ENCODE measurements at regions not wholly inside any gene's neighbourhood (a gene's known extent, or its start where the extent isn't known, plus 50 kb on each side); places are given as distances from the start of the nearest gene placed in this dataset.

DNA sequence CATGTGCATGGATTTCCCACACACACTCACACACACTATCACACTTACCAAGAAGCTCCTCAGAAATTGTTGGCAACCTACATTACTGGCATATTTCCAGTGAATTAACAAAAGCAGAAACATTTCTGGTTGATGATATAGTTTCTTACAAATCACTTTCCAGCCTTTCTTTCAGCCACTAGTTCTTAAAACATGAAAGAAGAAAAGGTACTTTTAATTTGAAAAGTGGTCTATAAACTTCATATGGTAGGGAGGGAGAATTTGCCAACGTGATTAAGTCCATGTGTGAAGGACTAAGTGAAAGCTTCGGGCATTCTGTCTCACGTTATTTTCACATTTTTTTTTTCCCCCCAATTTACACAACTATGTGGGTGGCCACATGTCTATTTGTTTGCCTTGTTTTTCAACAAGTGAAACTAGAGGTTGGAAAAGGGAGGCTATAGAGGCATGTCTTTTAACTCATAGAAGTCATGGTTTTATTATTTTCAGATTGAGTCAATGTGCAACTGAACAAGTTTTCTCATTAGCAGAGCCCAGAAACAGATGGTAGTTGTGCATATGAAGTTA, 832.1 kb upstream of the INTU start:
- 16 to 19% methylated on average over 3 of the region's 3 CpGs for WGBS, 2 donors
- Histone ChIP-seq H3K27ac (ENCODE audit: low read depth in 1 of 2, low read length in 2 of 2) (no peak overlapping the region), H3K9me3 (ENCODE audit: control insufficient read depth, low read length) (no peaks in the 10 kb centered on the region), H3K4me1 (ENCODE audit: control insufficient read depth in 1 of 2, insufficient read depth in 2 of 2, low read length in 2 of 2) (no peaks in the 10 kb centered on the region), H3K27me3 (ENCODE audit: control insufficient read depth in 1 of 2, insufficient read depth in 2 of 2, low read length in 1 of 2) (no peaks in the 10 kb centered on the region), H3K36me3 (ENCODE audit: control insufficient read depth in 1 of 2, insufficient read depth in 2 of 2, low read length in 1 of 2) (no peaks in the 10 kb centered on the region), H3K4me3 (ENCODE audit: low read length in 2 of 2) (no peak overlapping the region)
- DNase-seq (no peak), ATAC-seq (ENCODE audit: low FRiP score) (no peak)
- intact Hi-C loops (cut with DNase I), result no loop called here

- 67 to 87% methylated on average over 1 of the region's 1 CpG for WGBS, 2 donors
- DNase-seq (no peak), ATAC-seq (ENCODE audit: low FRiP score) (no peak)
- Histone ChIP-seq H3K36me3 (ENCODE audit: control insufficient read depth in 1 of 2, insufficient read depth in 2 of 2, low read length in 1 of 2) (no peaks in the 10 kb centered on the region), H3K4me1 (ENCODE audit: control insufficient read depth in 1 of 2, insufficient read depth in 2 of 2, low read length in 2 of 2) (no peaks in the 10 kb centered on the region), H3K27ac (ENCODE audit: low read depth in 1 of 2, low read length in 2 of 2) (no peak overlapping the region), H3K4me3 (ENCODE audit: low read length in 2 of 2) (no peak overlapping the region), H3K27me3 (ENCODE audit: control insufficient read depth in 1 of 2, insufficient read depth in 2 of 2, low read length in 1 of 2) (no peaks in the 10 kb centered on the region), H3K9me3 (ENCODE audit: control insufficient read depth, low read length) (no peaks in the 10 kb centered on the region)
- intact Hi-C loops (cut with DNase I), result no loop called here
Observed at GRCh38 chr4:126807132-126807531, 825.6 kb upstream of the INTU start.

DNA sequence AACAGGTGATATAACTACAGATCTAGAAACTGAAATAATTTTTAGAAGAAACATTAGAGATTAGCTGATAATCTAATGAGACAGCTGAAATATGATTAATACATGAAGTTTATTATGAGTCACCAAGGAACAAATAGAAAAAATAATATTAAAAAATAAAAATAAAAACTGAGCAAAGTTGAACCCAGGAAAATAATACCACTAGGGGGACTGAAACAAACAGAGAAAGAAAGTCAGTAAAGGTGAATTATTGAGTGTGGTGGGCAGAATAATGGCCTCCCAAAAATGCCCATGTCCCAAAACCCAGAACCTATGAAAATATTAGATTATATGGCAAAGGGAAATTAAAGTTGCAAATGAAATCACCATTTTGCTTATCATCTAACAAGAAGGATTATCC, 820.7 kb upstream of the INTU start:
- Histone ChIP-seq H3K4me1 (ENCODE audit: control insufficient read depth in 1 of 2, insufficient read depth in 2 of 2, low read length in 2 of 2) (no peaks in the 10 kb centered on the region), H3K9me3 (ENCODE audit: control insufficient read depth, low read length) (no peaks in the 10 kb centered on the region), H3K27ac (ENCODE audit: low read depth in 1 of 2, low read length in 2 of 2) (no peak overlapping the region), H3K36me3 (ENCODE audit: control insufficient read depth in 1 of 2, insufficient read depth in 2 of 2, low read length in 1 of 2) (no peaks in the 10 kb centered on the region), H3K4me3 (ENCODE audit: low read length in 2 of 2) (no peak overlapping the region), H3K27me3 (ENCODE audit: control insufficient read depth in 1 of 2, insufficient read depth in 2 of 2, low read length in 1 of 2) (no peaks in the 10 kb centered on the region)
- DNase-seq (no peak), ATAC-seq (ENCODE audit: low FRiP score) (no peak)
- intact Hi-C loops (cut with DNase I), result no loop called here

GRCh38 chr4:126820631-126821030, 812.1 kb upstream of the INTU start:
- no peaks in the 10 kb centered on the region for H3K27me3 ChIP-seq (ENCODE audit: control insufficient read depth in 1 of 2, insufficient read depth in 2 of 2, low read length in 1 of 2)
- H3K4me3 ChIP-seq (ENCODE audit: low read length in 2 of 2), result no peak overlapping the region
- H3K4me1 ChIP-seq (ENCODE audit: control insufficient read depth in 1 of 2, insufficient read depth in 2 of 2, low read length in 2 of 2), result no peaks in the 10 kb centered on the region
- no peak overlapping the region for H3K27ac ChIP-seq (ENCODE audit: low read depth in 1 of 2, low read length in 2 of 2)
- no peak for DNase-seq
- no peak for ATAC-seq (ENCODE audit: low FRiP score)
- no peaks in the 10 kb centered on the region for H3K36me3 ChIP-seq (ENCODE audit: control insufficient read depth in 1 of 2, insufficient read depth in 2 of 2, low read length in 1 of 2)
- WGBS, 2 donors, result 85 to 90% methylated on average over 1 of the region's 1 CpG
- intact Hi-C loops (cut with DNase I), result no loop called here
- H3K9me3 ChIP-seq (ENCODE audit: control insufficient read depth, low read length), result no peaks in the 10 kb centered on the region

DNA sequence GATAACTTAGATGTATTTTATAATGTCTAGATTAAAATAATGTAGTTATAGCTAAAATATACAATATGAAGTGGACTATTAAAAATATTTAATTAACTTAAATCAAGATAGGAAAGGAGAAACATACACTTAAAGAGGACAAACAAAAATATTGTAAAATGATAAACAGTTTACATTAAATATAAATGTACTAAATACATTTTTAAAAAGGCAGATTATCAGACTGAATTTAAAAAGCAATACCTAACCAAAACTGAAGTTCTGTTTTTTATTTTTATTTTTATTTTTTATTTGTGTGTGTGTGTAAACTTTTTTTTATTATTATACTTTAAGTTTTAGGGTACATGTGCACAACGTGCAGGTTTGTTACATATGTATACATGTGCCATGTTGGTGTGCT, 811.6 kb upstream of the INTU start:
- intact Hi-C loops (cut with DNase I), result no loop called here
- Histone ChIP-seq H3K4me1 (ENCODE audit: control insufficient read depth in 1 of 2, insufficient read depth in 2 of 2, low read length in 2 of 2) (no peaks in the 10 kb centered on the region), H3K27ac (ENCODE audit: low read depth in 1 of 2, low read length in 2 of 2) (no peak overlapping the region), H3K9me3 (ENCODE audit: control insufficient read depth, low read length) (peaks cover under 1% of the 10 kb centered on the region), H3K36me3 (ENCODE audit: control insufficient read depth in 1 of 2, insufficient read depth in 2 of 2, low read length in 1 of 2) (no peaks in the 10 kb centered on the region), H3K4me3 (ENCODE audit: low read length in 2 of 2) (no peak overlapping the region), H3K27me3 (ENCODE audit: control insufficient read depth in 1 of 2, insufficient read depth in 2 of 2, low read length in 1 of 2) (no peaks in the 10 kb centered on the region)
- 90 to 96% methylated on average over 1 of the region's 1 CpG for WGBS, 2 donors
- ATAC-seq (ENCODE audit: low FRiP score) (no peak), DNase-seq (no peak)

DNA sequence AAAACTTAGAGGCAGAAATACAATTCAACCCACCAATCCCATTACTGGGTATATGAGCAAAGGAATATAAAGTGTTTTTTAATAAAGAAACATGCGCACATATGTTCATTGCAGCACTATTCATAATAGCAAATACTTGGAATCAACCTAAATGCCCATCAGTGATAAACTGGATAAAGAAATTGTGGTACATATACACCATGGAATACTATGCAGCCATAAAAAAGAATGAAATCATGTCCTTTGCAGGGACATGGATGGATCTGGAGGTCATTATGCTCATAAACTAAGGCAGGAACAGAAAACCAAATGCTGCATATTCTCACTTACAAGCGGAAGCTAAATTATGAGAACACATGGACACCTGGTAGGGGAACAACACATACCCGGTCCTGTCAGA, 807.7 kb upstream of the INTU start:
- no peak for DNase-seq
- intact Hi-C loops (cut with DNase I), result no loop called here
- H3K36me3 ChIP-seq (ENCODE audit: control insufficient read depth in 1 of 2, insufficient read depth in 2 of 2, low read length in 1 of 2), result no peaks in the 10 kb centered on the region
- no peak overlapping the region for H3K4me3 ChIP-seq (ENCODE audit: low read length in 2 of 2)
- WGBS, 2 donors, result 63 to 67% methylated on average over 3 of the region's 3 CpGs
- H3K27me3 ChIP-seq (ENCODE audit: control insufficient read depth in 1 of 2, insufficient read depth in 2 of 2, low read length in 1 of 2), result no peaks in the 10 kb centered on the region
- peaks cover 2% of the 10 kb centered on the region for H3K9me3 ChIP-seq (ENCODE audit: control insufficient read depth, low read length)
- H3K4me1 ChIP-seq (ENCODE audit: control insufficient read depth in 1 of 2, insufficient read depth in 2 of 2, low read length in 2 of 2), result no peaks in the 10 kb centered on the region
- no peak overlapping the region for H3K27ac ChIP-seq (ENCODE audit: low read depth in 1 of 2, low read length in 2 of 2)
- no peak for ATAC-seq (ENCODE audit: low FRiP score)

DNA sequence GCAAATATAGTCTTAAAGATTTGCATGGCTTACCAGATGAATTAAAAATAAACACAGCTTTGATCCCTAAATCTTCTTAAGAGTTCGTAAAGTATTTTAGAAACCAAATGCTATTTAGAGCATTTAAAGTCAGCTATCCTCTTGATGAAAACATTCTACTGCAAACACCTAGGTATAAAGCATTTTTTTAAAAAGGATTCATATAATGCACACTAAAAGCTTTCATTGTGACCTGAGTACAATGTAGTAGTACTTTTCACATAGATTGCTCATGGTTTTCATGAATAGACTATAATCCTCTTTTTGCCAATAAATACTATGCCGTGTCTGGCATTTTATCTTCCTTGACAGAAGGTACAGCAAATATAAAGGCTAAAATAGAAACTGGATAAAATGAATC, 805.1 kb upstream of the INTU start:
- ATAC-seq (ENCODE audit: low FRiP score), result no peak
- intact Hi-C loops (cut with DNase I), result no loop called here
- Histone ChIP-seq H3K27me3 (ENCODE audit: control insufficient read depth in 1 of 2, insufficient read depth in 2 of 2, low read length in 1 of 2) (no peaks in the 10 kb centered on the region), H3K9me3 (ENCODE audit: control insufficient read depth, low read length) (peaks cover 3% of the 10 kb centered on the region), H3K36me3 (ENCODE audit: control insufficient read depth in 1 of 2, insufficient read depth in 2 of 2, low read length in 1 of 2) (no peaks in the 10 kb centered on the region), H3K4me1 (ENCODE audit: control insufficient read depth in 1 of 2, insufficient read depth in 2 of 2, low read length in 2 of 2) (no peaks in the 10 kb centered on the region), H3K4me3 (ENCODE audit: low read length in 2 of 2) (no peak overlapping the region), H3K27ac (ENCODE audit: low read depth in 1 of 2, low read length in 2 of 2) (no peak overlapping the region)
- no peak for DNase-seq
- WGBS, 2 donors, result 79 to 80% methylated on average over 2 of the region's 2 CpGs

GRCh38 chr4:126834854-126835253, 797.9 kb upstream of the INTU start:
- H3K27me3 ChIP-seq (ENCODE audit: control insufficient read depth in 1 of 2, insufficient read depth in 2 of 2, low read length in 1 of 2), result no peaks in the 10 kb centered on the region
- H3K36me3 ChIP-seq (ENCODE audit: control insufficient read depth in 1 of 2, insufficient read depth in 2 of 2, low read length in 1 of 2), result no peaks in the 10 kb centered on the region
- intact Hi-C loops (cut with DNase I), result no loop called here
- H3K4me3 ChIP-seq (ENCODE audit: low read length in 2 of 2), result no peak overlapping the region
- no peak for ATAC-seq (ENCODE audit: low FRiP score)
- H3K27ac ChIP-seq (ENCODE audit: low read depth in 1 of 2, low read length in 2 of 2), result no peak overlapping the region
- peaks cover 2% of the 10 kb centered on the region for H3K9me3 ChIP-seq (ENCODE audit: control insufficient read depth, low read length)
- no peak for DNase-seq
- H3K4me1 ChIP-seq (ENCODE audit: control insufficient read depth in 1 of 2, insufficient read depth in 2 of 2, low read length in 2 of 2), result no peaks in the 10 kb centered on the region

- DNase-seq, result no peak
- intact Hi-C loops (cut with DNase I), result no loop called here
- ATAC-seq (ENCODE audit: low FRiP score), result no peak
- 37 to 39% methylated on average over 3 of the region's 3 CpGs for WGBS, 2 donors
- Histone ChIP-seq H3K9me3 (ENCODE audit: control insufficient read depth, low read length) (no peaks in the 10 kb centered on the region), H3K4me1 (ENCODE audit: control insufficient read depth in 1 of 2, insufficient read depth in 2 of 2, low read length in 2 of 2) (no peaks in the 10 kb centered on the region), H3K4me3 (ENCODE audit: low read length in 2 of 2) (no peak overlapping the region), H3K36me3 (ENCODE audit: control insufficient read depth in 1 of 2, insufficient read depth in 2 of 2, low read length in 1 of 2) (no peaks in the 10 kb centered on the region), H3K27me3 (ENCODE audit: control insufficient read depth in 1 of 2, insufficient read depth in 2 of 2, low read length in 1 of 2) (no peaks in the 10 kb centered on the region), H3K27ac (ENCODE audit: low read depth in 1 of 2, low read length in 2 of 2) (no peak overlapping the region)
Observed at GRCh38 chr4:126838941-126839679, 793.6 kb upstream of the INTU start.
